ENCODE measurements at regions not wholly inside any gene's neighbourhood (a gene's known extent, or its start where the extent isn't known, plus 50 kb on each side); places are given as distances from the start of the nearest gene placed in this dataset.

DNA sequence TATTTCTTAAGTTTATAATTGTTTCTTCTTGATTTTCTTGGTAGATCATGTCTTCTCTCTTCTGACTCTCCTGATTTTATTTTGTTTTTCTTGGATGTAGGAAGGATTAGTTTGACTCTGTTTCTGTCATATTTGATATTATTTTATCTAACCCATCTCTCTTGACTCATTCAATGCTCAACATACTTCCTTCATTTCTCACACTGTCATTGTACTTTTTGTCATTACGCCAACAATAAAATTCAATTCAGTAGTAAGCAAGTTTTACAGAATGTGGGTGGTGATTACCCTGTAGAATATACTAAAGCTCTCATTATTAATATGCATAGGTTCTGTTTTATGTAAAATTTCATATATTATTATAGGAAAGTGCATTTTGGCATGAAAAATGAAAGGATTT is 1303.0 kb upstream of the AGA start:
- no peak for TF ChIP-seq HMG20B (CRISPR knock-in tag; conservative IDR thresholded peaks at IDR 0.05)
- no peak for TF ChIP-seq ASH2L (IDR thresholded peaks at IDR 0.05; ENCODE audit: insufficient read length, low read depth, low read length)
- no peak for TF ChIP-seq BHLHE40 (IDR thresholded peaks at IDR 0.05; ENCODE audit: low read length)
- TF ChIP-seq EZH2 (conservative IDR thresholded peaks at IDR 0.05; ENCODE audit: low read depth, low read length) = no peak
- no peak for TF ChIP-seq CTCF (CRISPR knock-in tag; IDR thresholded peaks at IDR 0.05)
- TF ChIP-seq ZNF513 (CRISPR knock-in tag; conservative IDR thresholded peaks at IDR 0.05) = no peak
- no peak for TF ChIP-seq POLR2A (IDR thresholded peaks at IDR 0.05; ENCODE audit: insufficient read depth in 1 of 2, low read depth in 2 of 2, low read length in 2 of 2)

All from HepG2 (cell line).